ENCODE measurements at regions not wholly inside any gene's neighbourhood (a gene's known extent, or its start where the extent isn't known, plus 50 kb on each side); places are given as distances from the start of the nearest gene placed in this dataset.

DNA sequence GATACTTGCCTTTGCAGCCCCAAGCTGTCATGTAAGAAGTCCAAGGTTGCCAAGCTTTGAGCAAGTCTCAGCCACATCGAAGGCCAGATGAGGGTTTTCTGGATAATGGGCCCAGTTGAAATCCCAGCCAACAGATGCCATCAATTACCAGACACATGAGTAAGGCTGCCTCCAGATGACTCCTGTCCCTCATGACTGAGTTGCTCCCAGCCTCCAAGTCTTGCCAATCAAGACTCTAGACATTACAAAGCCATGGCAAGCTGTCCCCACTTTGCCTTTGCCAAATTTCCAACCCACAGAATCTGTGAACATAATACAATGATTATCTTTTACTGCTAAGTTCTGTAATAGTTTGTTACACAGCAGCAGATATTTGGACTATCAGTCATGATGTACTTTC, 76.8 kb upstream of the ARMC2 start:
- no peak for TF ChIP-seq ZNF391 (tag by site-specific recombination; IDR thresholded peaks at IDR 0.05; ENCODE audit: borderline replicate concordance, low read depth)
- TF ChIP-seq SP2 (tag by site-specific recombination; IDR thresholded peaks at IDR 0.05) = no peak
- TF ChIP-seq ZXDB (tag by site-specific recombination; IDR thresholded peaks at IDR 0.05) = no peak
- no peak for TF ChIP-seq CTCF (tag by site-specific recombination; IDR thresholded peaks at IDR 0.05)
- no peak for TF ChIP-seq ZSCAN30 (tag by site-specific recombination; IDR thresholded peaks at IDR 0.05)
- no peak for TF ChIP-seq MEIS1 (CRISPR knock-in tag; IDR thresholded peaks at IDR 0.05; ENCODE audit: borderline replicate concordance)
- no peak for TF ChIP-seq PBX3 (CRISPR knock-in tag; IDR thresholded peaks at IDR 0.05)
- TF ChIP-seq ATF2 (tag by site-specific recombination; IDR thresholded peaks at IDR 0.05; ENCODE audit: low read depth) = no peak
- TF ChIP-seq ZNF785 (tag by site-specific recombination; IDR thresholded peaks at IDR 0.05) = no peak
- no peak for TF ChIP-seq ZNF138 (tag by site-specific recombination; IDR thresholded peaks at IDR 0.05; ENCODE audit: borderline replicate concordance)
- no peak for TF ChIP-seq ZNF488 (tag by site-specific recombination; IDR thresholded peaks at IDR 0.05)
- TF ChIP-seq ZNF274 (IDR thresholded peaks at IDR 0.05; ENCODE audit: low read length) = no peak
- TF ChIP-seq ZNF274 (tag by site-specific recombination; IDR thresholded peaks at IDR 0.05; ENCODE audit: borderline replicate concordance) = no peak
- no peak for TF ChIP-seq ZNF23 (tag by site-specific recombination; IDR thresholded peaks at IDR 0.05; ENCODE audit: borderline replicate concordance)

All from HEK293 (cell line).